GM23338 (cell line): ENCODE measurements at regions not wholly inside any gene's neighbourhood (a gene's known extent, or its start where the extent isn't known, plus 50 kb on each side); places are given as distances from the start of the nearest gene placed in this dataset.

Experiments used
- ATAC-seq: fragments of 200-7000 bp; cut with Tn5 transposase; 3 replicates; pipeline ENCODE4 v1.9.1; 2020
- DNase-seq: peaks from one replicate; pipeline ENCODE4 v3.0.0-alpha.2; 2015; ENCODE audit warnings: low spot score
- H2AFZ ChIP-seq: fragments of 200-600 bp; sonication (generic); 2 replicates; pipeline ENCODE4 v1.8.0; 2016; ENCODE audit warnings: antibody characterized with exemption, mild to moderate bottlenecking, moderate library complexity
- H3F3A ChIP-seq: fragments of 200-600 bp; sonication (generic); replicated peaks from 2 replicates; pipeline ENCODE4 v1.8.0; 2017; ENCODE audit warnings: antibody characterized with exemption, mixed run types, low read depth
- H3K27ac ChIP-seq: fragments of 200-600 bp; sonication (generic); 2 replicates; pipeline ENCODE4 v1.6.1; 2016; ENCODE audit warnings: low read depth
- H3K27me3 ChIP-seq: fragments of 200-600 bp; sonication (generic); 2 replicates; pipeline ENCODE4 v1.8.0; 2016; ENCODE audit warnings: mild to moderate bottlenecking, mixed run types, moderate library complexity; ENCODE audit not compliant: insufficient read depth
- H3K36me3 ChIP-seq: fragments of 200-600 bp; sonication (generic); 2 replicates; pipeline ENCODE4 v1.8.0; 2016; ENCODE audit warnings: mild to moderate bottlenecking; ENCODE audit not compliant: insufficient read depth
- H3K4me1 ChIP-seq: fragments of 200-600 bp; sonication (generic); 2 replicates; pipeline ENCODE4 v1.8.0; 2016; ENCODE audit warnings: mild to moderate bottlenecking, moderate library complexity; ENCODE audit not compliant: insufficient read depth
- H3K4me2 ChIP-seq: fragments of 200-600 bp; sonication (generic); 2 replicates; pipeline ENCODE4 v1.7.1; 2017; ENCODE audit warnings: mixed run types
- H3K4me3 ChIP-seq: fragments of 200-600 bp; sonication (generic); 2 replicates; pipeline ENCODE4 v1.6.1; 2016; ENCODE audit warnings: mixed run types
- H3K79me2 ChIP-seq: fragments of 200-600 bp; sonication (generic); replicated peaks from 2 replicates; pipeline ENCODE4 v1.8.0; 2017; ENCODE audit warnings: mild to moderate bottlenecking; ENCODE audit not compliant: insufficient read depth
- H3K9me2 ChIP-seq: fragments of 200-600 bp; sonication (generic); 2 replicates; pipeline ENCODE4 v1.8.0; 2017; ENCODE audit not compliant: insufficient read depth
- H4K20me1 ChIP-seq: fragments of 200-600 bp; sonication (generic); replicated peaks from 2 replicates; pipeline ENCODE4 v1.8.0; 2017; ENCODE audit warnings: mild to moderate bottlenecking; ENCODE audit not compliant: insufficient read depth
- H3K27ac Mint-ChIP-seq: 2 replicates; pipeline ENCODE4 v1.8.0; 2020; ENCODE audit warnings: inconsistent platforms, mild to moderate bottlenecking, moderate library complexity, mixed read lengths
- H3K27me3 Mint-ChIP-seq: 3 replicates; pipeline ENCODE4 v1.8.0; 2022; ENCODE audit warnings: low read depth, mild to moderate bottlenecking, moderate library complexity, mixed read lengths, inconsistent platforms; ENCODE audit not compliant: insufficient read depth, poor library complexity
- H3K36me3 Mint-ChIP-seq: 3 replicates; pipeline ENCODE4 v1.8.0; 2021; ENCODE audit warnings: low read depth, mild to moderate bottlenecking, inconsistent platforms, moderate library complexity, mixed read lengths
- H3K4me1 Mint-ChIP-seq: 3 replicates; pipeline ENCODE4 v1.8.0; 2020; ENCODE audit warnings: mild to moderate bottlenecking, inconsistent platforms, mixed read lengths
- H3K4me3 Mint-ChIP-seq: 3 replicates; pipeline ENCODE4 v1.8.0; 2021; ENCODE audit warnings: moderate library complexity, mild to moderate bottlenecking, inconsistent platforms, mixed read lengths
- H3K9me3 Mint-ChIP-seq: 3 replicates; pipeline ENCODE4 v1.8.0; 2020; ENCODE audit warnings: moderate library complexity, mild to moderate bottlenecking, inconsistent platforms, mixed read lengths
- CREB1 ChIP-seq: fragments of 250-450 bp; sonication (Bioruptor Pico); IDR thresholded peaks from 2 replicates; pipeline ENCODE4 v1.5.0; 2020; ENCODE audit warnings: low read depth, mild to moderate bottlenecking, moderate library complexity
- CTCF ChIP-seq, 2 experiments: fragments of 200-600 bp in 1 of 2; sonication (generic) in 1 of 2; conservative IDR thresholded peaks; 2 replicates each; pipeline versions ENCODE4 v1.5.1 to v1.6.1; 2016 to 2017; ENCODE audit warnings: antibody characterized with exemption in 2 of 2, low read depth in 2 of 2, mild to moderate bottlenecking in 2 of 2, moderate library complexity in 1 of 2
- ETS1 ChIP-seq: IDR thresholded peaks from 2 replicates; pipeline ENCODE4 v1.6.1; 2016; ENCODE audit warnings: antibody characterized with exemption
- EZH2 ChIP-seq: fragments of 200-600 bp; sonication (generic); IDR thresholded peaks from one replicate; pipeline ENCODE4 v1.8.0; 2017; ENCODE audit warnings: antibody characterized with exemption, mild to moderate bottlenecking, low read depth; ENCODE audit not compliant: unreplicated experiment
- EZH2phosphoT487 ChIP-seq: fragments of 200-600 bp; sonication (generic); IDR thresholded peaks from one replicate; pipeline ENCODE4 v1.8.1; 2018; ENCODE audit warnings: antibody characterized with exemption; ENCODE audit not compliant: unreplicated experiment
- JUNB ChIP-seq: IDR thresholded peaks from one replicate; pipeline ENCODE4 v1.6.1; 2016; ENCODE audit warnings: antibody characterized with exemption; ENCODE audit not compliant: unreplicated experiment
- NANOG ChIP-seq: IDR thresholded peaks from 2 replicates; pipeline ENCODE4 v1.6.1; 2016; ENCODE audit warnings: antibody characterized with exemption, borderline replicate concordance
- POLR2AphosphoS5 ChIP-seq: IDR thresholded peaks from 2 replicates; pipeline ENCODE4 v1.6.1; 2016; ENCODE audit warnings: antibody characterized with exemption, low read depth
- REST ChIP-seq: IDR thresholded peaks from one replicate; pipeline ENCODE4 v1.6.1; 2018; ENCODE audit warnings: antibody characterized with exemption; ENCODE audit not compliant: unreplicated experiment
- STAT1 ChIP-seq: IDR thresholded peaks from one replicate; pipeline ENCODE4 v1.6.1; 2016; ENCODE audit warnings: antibody characterized with exemption; ENCODE audit not compliant: unreplicated experiment
- ZNF114 ChIP-seq: fragments of 250-450 bp; sonication (Bioruptor Pico); IDR thresholded peaks from 2 replicates; pipeline ENCODE4 v1.5.0; 2020; ENCODE audit warnings: mild to moderate bottlenecking, moderate library complexity
- ZNF331 ChIP-seq: fragments of 250-450 bp; sonication (Bioruptor Pico); IDR thresholded peaks from 2 replicates; pipeline ENCODE4 v1.5.0; 2020; ENCODE audit warnings: low read depth, mild to moderate bottlenecking, moderate library complexity
- ZNF462 ChIP-seq: fragments of 250-450 bp; sonication (Bioruptor Pico); IDR thresholded peaks from 2 replicates; pipeline ENCODE4 v1.5.0; 2020; ENCODE audit warnings: mild to moderate bottlenecking, moderate library complexity

GRCh38 chr9:28866951-28867350 lies 1293.7 kb upstream of the C9orf72 start (continued):
- TF ChIP-seq REST (no peak), EZH2phosphoT487 (no peak)

GRCh38 chr9:28868228-28868990 lies 1295.1 kb upstream of the C9orf72 start:
- H2AFZ ChIP-seq = no peak overlapping the region
- H3K4me1 ChIP-seq = no peaks in the 10 kb centered on the region
- TF ChIP-seq POLR2AphosphoS5 (no peak), CREB1 (CRISPR knock-in tag) (no peak), JUNB (no peak), ZNF462 (CRISPR knock-in tag) (no peak), EZH2phosphoT487 (no peak), ZNF114 (CRISPR knock-in tag) (no peak), EZH2 (no peak), NANOG (no peak), CTCF (conservative IDR thresholded peaks at IDR 0.05; ENCODE audit: low read depth in 2 of 2) (no peak), ETS1 (no peak), STAT1 (no peak), ZNF331 (CRISPR knock-in tag) (no peak)

More at GRCh38 chr9:28868228-28868990, 1295.1 kb upstream of the C9orf72 start:
- H3K9me3 Mint-ChIP-seq = no peaks in the 10 kb centered on the region
- Histone ChIP-seq H3K27me3 (no peaks in the 10 kb centered on the region), H3F3A (no peaks in the 10 kb centered on the region), H4K20me1 (no peaks in the 10 kb centered on the region), H3K27ac (no peak overlapping the region), H3K4me3 (no peak overlapping the region), H3K36me3 (no peaks in the 10 kb centered on the region), H3K4me2 (no peak overlapping the region), H3K9me2 (no peaks in the 10 kb centered on the region), H3K79me2 (no peaks in the 10 kb centered on the region)
- ATAC-seq = no peak
- peaks cover 17% of the 10 kb centered on the region; the same call in 2 of the 3 replicates for H3K4me1 Mint-ChIP-seq
- H3K27me3 Mint-ChIP-seq = no peaks in the 10 kb centered on the region
- H3K36me3 Mint-ChIP-seq = no peaks in the 10 kb centered on the region
- no peak overlapping the region for H3K27ac Mint-ChIP-seq
- no peak for DNase-seq
- no peak overlapping the region for H3K4me3 Mint-ChIP-seq
